ENCODE measurements at regions not wholly inside any gene's neighbourhood (a gene's known extent, or its start where the extent isn't known, plus 50 kb on each side); places are given as distances from the start of the nearest gene placed in this dataset.

DNA sequence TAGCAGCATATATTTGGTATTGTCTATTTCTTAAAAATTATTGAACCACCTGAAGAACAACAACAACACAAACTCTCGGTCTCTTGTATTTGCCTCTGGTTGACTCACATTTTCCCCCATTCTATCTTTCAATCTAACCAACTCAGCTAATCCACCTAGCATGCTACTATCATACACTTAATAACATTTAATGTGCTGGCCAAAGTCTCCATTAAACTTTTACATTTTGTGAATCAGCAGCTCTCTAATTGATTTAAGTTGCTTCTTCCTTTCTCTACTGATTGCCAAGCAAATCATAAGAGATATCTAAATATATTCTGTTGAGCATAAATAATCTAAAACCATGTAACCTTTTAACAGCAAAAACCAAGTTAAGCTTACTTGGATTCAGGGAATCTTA, 631.7 kb downstream of the IGSF11 start:
- no peak for TF ChIP-seq CTCF (IDR thresholded peaks at IDR 0.05)
- no peak for TF ChIP-seq POLR2A (IDR thresholded peaks at IDR 0.05)

Data from Peyer's patch (tissue), 4 donors.